Amniotic epithelial cell (primary cell): ENCODE measurements at regions not wholly inside any gene's neighbourhood (a gene's known extent, or its start where the extent isn't known, plus 50 kb on each side); places are given as distances from the start of the nearest gene placed in this dataset.

Source experiments
- DNase-seq: peaks from one replicate; pipeline ENCODE4 v3.0.0-alpha.2; 2010; ENCODE audit warnings: low read depth

- no peak for DNase-seq
Measured at GRCh38 chr2:14350856-14351255, 281.7 kb upstream of the LRATD1 start.

GRCh38 chr2:14352067-14352466, 280.4 kb upstream of the LRATD1 start:
- no peak for DNase-seq

GRCh38 chr2:14354231-14354630, 278.3 kb upstream of the LRATD1 start:
- no peak for DNase-seq

- no peak for DNase-seq
Measured at GRCh38 chr2:14355102-14355501, 277.4 kb upstream of the LRATD1 start.

GRCh38 chr2:14358339-14358738, 274.2 kb upstream of the LRATD1 start:
- DNase-seq, result no peak

GRCh38 chr2:14358774-14359173, 273.7 kb upstream of the LRATD1 start:
- DNase-seq, result no peak

- DNase-seq, result no peak
Measured at GRCh38 chr2:14363137-14363536, 269.4 kb upstream of the LRATD1 start.

- no peak for DNase-seq
Measured at GRCh38 chr2:14363976-14364375, 268.5 kb upstream of the LRATD1 start.

- DNase-seq, result no peak
Measured at GRCh38 chr2:14364471-14364870, 268.0 kb upstream of the LRATD1 start.

- DNase-seq, result no peak
Measured at GRCh38 chr2:14385043-14385442, 247.5 kb upstream of the LRATD1 start.

- no peak for DNase-seq
Measured at GRCh38 chr2:14387332-14387731, 245.2 kb upstream of the LRATD1 start.

GRCh38 chr2:14388724-14389123, 243.8 kb upstream of the LRATD1 start:
- DNase-seq, result no peak

GRCh38 chr2:14396533-14397083, 235.9 kb upstream of the LRATD1 start:
- no peak for DNase-seq

- no peak for DNase-seq
Measured at GRCh38 chr2:14398641-14399040, 233.9 kb upstream of the LRATD1 start.

- no peak for DNase-seq
Measured at GRCh38 chr2:14401873-14402272, 230.6 kb upstream of the LRATD1 start.

- no peak for DNase-seq
Measured at GRCh38 chr2:14408695-14409094, 223.8 kb upstream of the LRATD1 start.

GRCh38 chr2:14417551-14417950, 215.0 kb upstream of the LRATD1 start:
- no peak for DNase-seq

- DNase-seq, result no peak
Measured at GRCh38 chr2:14418115-14418514, 214.4 kb upstream of the LRATD1 start.

- no peak for DNase-seq
Measured at GRCh38 chr2:14420851-14421250, 211.7 kb upstream of the LRATD1 start.

GRCh38 chr2:14422426-14422825, 210.1 kb upstream of the LRATD1 start:
- DNase-seq, result no peak

- no peak for DNase-seq
Measured at GRCh38 chr2:14423145-14423906, 209.2 kb upstream of the LRATD1 start.

- no peak for DNase-seq
Measured at GRCh38 chr2:14424478-14425390, 207.8 kb upstream of the LRATD1 start.

GRCh38 chr2:14425869-14426268, 206.6 kb upstream of the LRATD1 start:
- DNase-seq, result no peak
